ENCODE measurements at regions not wholly inside any gene's neighbourhood (a gene's known extent, or its start where the extent isn't known, plus 50 kb on each side); places are given as distances from the start of the nearest gene placed in this dataset.

DNA sequence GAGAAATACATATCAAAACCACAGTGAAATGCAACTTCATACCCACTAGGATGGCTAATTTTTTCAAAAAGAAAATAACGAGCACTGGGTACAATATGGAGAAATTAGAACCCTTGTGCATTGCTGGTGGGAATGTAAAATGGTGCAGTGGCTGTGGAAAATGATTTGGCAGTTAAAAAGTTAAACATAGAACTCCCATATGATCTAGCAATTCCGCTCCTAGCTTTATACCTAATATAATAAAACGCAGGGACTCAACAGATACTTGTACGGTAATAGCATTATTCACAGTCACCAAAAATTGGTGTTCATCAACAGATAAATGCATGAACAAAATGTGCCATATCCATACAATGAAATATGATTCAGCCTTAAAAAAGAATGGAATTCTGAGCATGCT, 58.8 kb upstream of the PLPP4 start:
- no peak overlapping the region for H3K27ac ChIP-seq
- no peaks in the 10 kb centered on the region for H3K36me3 ChIP-seq (ENCODE audit: insufficient read depth)
- H3K4me2 ChIP-seq = no peak overlapping the region
- no peak overlapping the region for H2AFZ ChIP-seq (ENCODE audit: low read depth)
- H3K4me1 ChIP-seq (ENCODE audit: low read depth, poor library complexity, severe bottlenecking) = no peaks in the 10 kb centered on the region
- H4K20me1 ChIP-seq (ENCODE audit: insufficient read depth) = no peaks in the 10 kb centered on the region
- H3K79me2 ChIP-seq (ENCODE audit: insufficient read depth, low read depth) = no peaks in the 10 kb centered on the region
- no peak overlapping the region for H3K9ac ChIP-seq
- no peaks in the 10 kb centered on the region for H3K27me3 ChIP-seq (ENCODE audit: insufficient read depth, low read depth)
- no peak for TF ChIP-seq CTCF (conservative IDR thresholded peaks at IDR 0.05; ENCODE audit: low read depth, low read length)
- H3K4me3 ChIP-seq (IDR thresholded peaks at IDR 0.05; ENCODE audit: insufficient read depth, low read depth, low read length) = no peak overlapping the region

DNA sequence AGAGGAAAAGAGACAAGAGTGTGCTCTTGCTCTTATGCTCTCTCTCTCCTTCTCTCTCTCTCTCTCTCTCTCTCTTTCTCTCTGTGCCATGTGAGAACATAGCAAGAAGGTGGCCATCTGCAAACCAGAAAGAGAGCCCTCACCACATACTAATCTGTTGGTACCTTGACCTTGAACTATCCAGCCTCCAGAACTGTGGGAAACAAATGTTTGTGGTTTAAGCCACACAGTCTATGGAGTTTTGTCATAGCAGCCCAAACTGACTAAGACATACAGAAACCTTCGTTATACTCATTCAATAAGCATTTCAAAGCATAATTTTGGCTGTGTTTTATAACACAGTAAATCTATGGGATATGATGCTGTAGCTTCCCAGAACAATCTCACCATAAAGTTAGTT, 56.4 kb upstream of the PLPP4 start:
- no peak overlapping the region for H2AFZ ChIP-seq (ENCODE audit: low read depth)
- no peak overlapping the region for H3K4me3 ChIP-seq (IDR thresholded peaks at IDR 0.05; ENCODE audit: insufficient read depth, low read depth, low read length)
- H4K20me1 ChIP-seq (ENCODE audit: insufficient read depth) = no peaks in the 10 kb centered on the region
- TF ChIP-seq CTCF (conservative IDR thresholded peaks at IDR 0.05; ENCODE audit: low read depth, low read length) = no peak
- no peak overlapping the region for H3K27ac ChIP-seq
- no peaks in the 10 kb centered on the region for H3K79me2 ChIP-seq (ENCODE audit: insufficient read depth, low read depth)
- no peaks in the 10 kb centered on the region for H3K27me3 ChIP-seq (ENCODE audit: insufficient read depth, low read depth)
- no peaks in the 10 kb centered on the region for H3K4me1 ChIP-seq (ENCODE audit: low read depth, poor library complexity, severe bottlenecking)
- no peak overlapping the region for H3K4me2 ChIP-seq
- H3K36me3 ChIP-seq (ENCODE audit: insufficient read depth) = no peaks in the 10 kb centered on the region
- no peak overlapping the region for H3K9ac ChIP-seq

DNA sequence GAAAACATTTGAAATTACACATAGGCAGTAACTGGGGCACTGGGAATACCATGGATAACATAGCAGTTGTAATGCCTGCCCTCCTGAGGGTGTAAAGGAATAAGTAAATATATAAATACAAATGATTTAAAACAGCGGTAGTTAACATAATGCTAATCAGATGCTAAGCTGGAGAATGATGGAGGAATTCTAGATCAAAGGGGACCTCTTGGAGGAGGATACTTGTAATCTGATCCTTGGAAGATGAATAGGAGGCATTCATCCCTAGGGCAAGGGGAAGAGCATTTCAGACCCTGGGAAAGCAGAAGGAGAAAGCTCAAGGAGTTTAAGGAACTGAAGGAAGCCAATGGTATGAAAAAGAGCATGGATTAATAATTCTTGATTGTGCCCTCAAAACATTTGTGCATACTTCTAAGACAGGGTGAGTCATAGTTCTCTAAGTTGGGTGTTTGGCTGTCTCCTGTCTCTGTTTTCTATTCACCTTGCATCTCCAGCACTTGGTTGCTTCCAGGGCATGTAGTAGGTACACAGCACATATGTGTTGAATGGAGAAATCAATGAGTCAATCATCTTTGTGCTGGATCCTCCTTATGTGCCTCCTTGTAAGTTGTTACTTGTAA, 54.8 kb upstream of the PLPP4 start:
- H3K9ac ChIP-seq = no peak overlapping the region
- no peaks in the 10 kb centered on the region for H3K4me1 ChIP-seq (ENCODE audit: low read depth, poor library complexity, severe bottlenecking)
- no peak overlapping the region for H3K27ac ChIP-seq

GRCh38 chr10:120403109-120403508, 53.9 kb upstream of the PLPP4 start:
- H3K36me3 ChIP-seq (ENCODE audit: insufficient read depth) = no peaks in the 10 kb centered on the region
- no peak overlapping the region for H3K9ac ChIP-seq
- H3K4me3 ChIP-seq (IDR thresholded peaks at IDR 0.05; ENCODE audit: insufficient read depth, low read depth, low read length) = no peak overlapping the region
- no peak overlapping the region for H3K4me2 ChIP-seq
- no peaks in the 10 kb centered on the region for H3K79me2 ChIP-seq (ENCODE audit: insufficient read depth, low read depth)
- H3K27ac ChIP-seq = no peak overlapping the region
- H4K20me1 ChIP-seq (ENCODE audit: insufficient read depth) = no peaks in the 10 kb centered on the region
- no peaks in the 10 kb centered on the region for H3K4me1 ChIP-seq (ENCODE audit: low read depth, poor library complexity, severe bottlenecking)
- no peak for TF ChIP-seq CTCF (conservative IDR thresholded peaks at IDR 0.05; ENCODE audit: low read depth, low read length)
- no peaks in the 10 kb centered on the region for H3K27me3 ChIP-seq (ENCODE audit: insufficient read depth, low read depth)
- no peak overlapping the region for H2AFZ ChIP-seq (ENCODE audit: low read depth)

More for the DNA sequence above, 54.8 kb upstream of the PLPP4 start:
- H3K27me3 ChIP-seq (ENCODE audit: insufficient read depth, low read depth) = no peaks in the 10 kb centered on the region
- no peaks in the 10 kb centered on the region for H3K79me2 ChIP-seq (ENCODE audit: insufficient read depth, low read depth)
- H4K20me1 ChIP-seq (ENCODE audit: insufficient read depth) = no peaks in the 10 kb centered on the region
- H3K4me2 ChIP-seq = no peak overlapping the region
- no peak overlapping the region for H3K4me3 ChIP-seq (IDR thresholded peaks at IDR 0.05; ENCODE audit: insufficient read depth, low read depth, low read length)
- no peaks in the 10 kb centered on the region for H3K36me3 ChIP-seq (ENCODE audit: insufficient read depth)
- H2AFZ ChIP-seq (ENCODE audit: low read depth) = no peak overlapping the region
- TF ChIP-seq CTCF (conservative IDR thresholded peaks at IDR 0.05; ENCODE audit: low read depth, low read length) = no peak
